Heart left ventricle (tissue), 16 donors: ENCODE measurements at regions not wholly inside any gene's neighbourhood (a gene's known extent, or its start where the extent isn't known, plus 50 kb on each side); places are given as distances from the start of the nearest gene placed in this dataset.

Experiments used
- ATAC-seq, 4 donors: fragments of 200-7000 bp; cut with Tn5 transposase; one replicate each; pipeline ENCODE4 v1.9.1; 2020 to 2022; ENCODE audit warnings: moderate library complexity in 4 of 4, mild to moderate bottlenecking in 3 of 4, moderate number of reproducible peaks in 1 of 4
- DNase-seq, 5 donors: peaks; one replicate each; pipeline ENCODE4 v3.0.0-alpha.2; 2020
- H3K27ac ChIP-seq, 12 donors: fragments of 200-600 bp; sonication (generic) in 4 of 12; one replicate each; pipeline versions ENCODE4 v1.5.0 to v1.8.0; 2016 to 2022; ENCODE audit warnings: mild to moderate bottlenecking in 2 of 12
- H3K27me3 ChIP-seq, 9 donors: fragments of 200-600 bp; sonication (generic) in 2 of 9; one replicate each; pipeline versions ENCODE4 v1.5.1 to v1.8.0; 2016 to 2022; ENCODE audit warnings: mild to moderate bottlenecking in 3 of 9
- H3K36me3 ChIP-seq, 9 donors: fragments of 200-600 bp; sonication (generic) in 2 of 9; one replicate each; pipeline versions ENCODE4 v1.5.0 to v1.8.0; 2018 to 2022; ENCODE audit warnings: mild to moderate bottlenecking in 2 of 9
- H3K4me1 ChIP-seq, 12 donors: fragments of 200-600 bp; sonication (generic) in 4 of 12; one replicate each; pipeline versions ENCODE4 v1.5.0 to v1.8.0; 2016 to 2022; ENCODE audit warnings: mild to moderate bottlenecking in 3 of 12
- H3K4me3 ChIP-seq, 12 donors: fragments of 200-600 bp; sonication (generic) in 4 of 12; one replicate each; pipeline versions ENCODE4 v1.5.0 to v1.8.0; 2017 to 2022; ENCODE audit warnings: mild to moderate bottlenecking in 9 of 12, moderate library complexity in 4 of 12
- H3K9me3 ChIP-seq, 12 donors: fragments of 200-600 bp; sonication (generic) in 4 of 12; one replicate each; pipeline versions ENCODE4 v1.5.0 to v1.8.0; 2016 to 2022; ENCODE audit warnings: mild to moderate bottlenecking in 1 of 12
- POLR2A ChIP-seq, 2 donors: fragments of 450-650 bp; IDR thresholded peaks; one replicate each; pipeline ENCODE4 v1.6.1; 2017; ENCODE audit warnings: antibody characterized with exemption in 2 of 2, mild to moderate bottlenecking in 2 of 2, moderate library complexity in 2 of 2
- WGBS, 4 donors: extraction: QIAGEN DNeasy Blood & Tissue Kit in 2 of 4; methylation state at CpG; one replicate each; pipeline versions ENCODE4 v1.1.5 to v1.1.7; 2013 to 2018; 5-methylcytosine and 5-hydroxymethylcytosine counted together
- intact Hi-C, 10 donors: fragments of 100-400 bp; cut with DNase I; formaldehyde crosslinking; loops; one replicate each; pipeline versions ENCODE4 v1.11.1 to v1.14.2; 2022
- TF ChIP-seq, protein P1 (sequence below), 12 donors: fragments of 200-600 bp; sonication (generic) in 4 of 12; IDR thresholded peaks; one replicate each; pipeline versions ENCODE4 v1.5.0 to v1.8.0; 2018 to 2022; ENCODE audit warnings: antibody characterized with exemption in 12 of 12, mild to moderate bottlenecking in 5 of 12
- donor health status: ischemic (EF 13 %, LVEDD 7.1; RV severe dilation, severe dysfunction).
- donor health status: healthy with polysubstance abuse.
- donor health status: DM: no; HTN: yes; CAD: no.
- donor health status: DM: no; HTN: no; CAD: no.
- donor health status: ischemic (EF 25% LVEDD 6.9; RV normal size, moderate dysfunction).
- donor health status: ischemic (EF 25% LVEDD 5.7; RV mildly dilated, moderate dysfunction).
- donor health status: healthy.
- donor health status: DM: yes; HTN: yes; CAD: no.
- donor health status: ischemic (EF 35%, LVEDD 5.7; RV mildly dilated, moderate dysfunction).
- donor health status: nonischemic (EF 11% LVEDD 7.7; RV severe dilation, severe dysfunction).
- donor health status: DM: yes; HTN: yes; CAD: no.
- donor health status: PGD.
- donor health status: ischemic (EF 29% LVEDD 5.4; RV normal size, mild dysfunction).
- donor health status: nonischemic (EF 23%, LVEDD 6.1; RV moderate dilation, normal function).

DNA sequence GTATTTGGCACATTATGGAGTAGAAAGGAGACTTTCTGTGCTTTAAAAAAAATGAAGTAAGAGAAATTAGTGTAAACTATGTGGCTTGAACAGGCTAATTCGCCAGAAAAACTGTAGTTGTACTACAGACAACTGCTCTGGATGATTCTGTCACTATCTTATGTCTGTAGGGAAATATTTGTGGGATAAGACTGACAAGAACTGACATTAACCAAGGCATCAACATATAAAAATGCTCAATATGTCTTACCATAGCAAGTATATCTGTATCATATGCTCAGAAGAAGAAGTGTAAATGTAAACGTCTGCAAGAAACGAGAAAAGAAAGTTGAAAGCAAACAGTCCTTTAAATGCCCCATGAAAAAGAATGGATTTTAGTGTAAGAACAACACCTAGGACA is 1545.0 kb downstream of the CDH8 start:
- no peak for DNase-seq
- no peak overlapping the region for H3K27ac ChIP-seq
- WGBS, 4 donors: 59 to 64% (median 61%) methylated on average over 3 of the region's 3 CpGs
- no peak for TF ChIP-seq POLR2A (IDR thresholded peaks at IDR 0.05)
- TF ChIP-seq, protein P1, sequence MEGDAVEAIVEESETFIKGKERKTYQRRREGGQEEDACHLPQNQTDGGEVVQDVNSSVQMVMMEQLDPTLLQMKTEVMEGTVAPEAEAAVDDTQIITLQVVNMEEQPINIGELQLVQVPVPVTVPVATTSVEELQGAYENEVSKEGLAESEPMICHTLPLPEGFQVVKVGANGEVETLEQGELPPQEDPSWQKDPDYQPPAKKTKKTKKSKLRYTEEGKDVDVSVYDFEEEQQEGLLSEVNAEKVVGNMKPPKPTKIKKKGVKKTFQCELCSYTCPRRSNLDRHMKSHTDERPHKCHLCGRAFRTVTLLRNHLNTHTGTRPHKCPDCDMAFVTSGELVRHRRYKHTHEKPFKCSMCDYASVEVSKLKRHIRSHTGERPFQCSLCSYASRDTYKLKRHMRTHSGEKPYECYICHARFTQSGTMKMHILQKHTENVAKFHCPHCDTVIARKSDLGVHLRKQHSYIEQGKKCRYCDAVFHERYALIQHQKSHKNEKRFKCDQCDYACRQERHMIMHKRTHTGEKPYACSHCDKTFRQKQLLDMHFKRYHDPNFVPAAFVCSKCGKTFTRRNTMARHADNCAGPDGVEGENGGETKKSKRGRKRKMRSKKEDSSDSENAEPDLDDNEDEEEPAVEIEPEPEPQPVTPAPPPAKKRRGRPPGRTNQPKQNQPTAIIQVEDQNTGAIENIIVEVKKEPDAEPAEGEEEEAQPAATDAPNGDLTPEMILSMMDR (IDR thresholded peaks at IDR 0.05): no peak
- no peaks in the 10 kb centered on the region for H3K4me1 ChIP-seq
- intact Hi-C loops: no loop called here
- H3K4me3 ChIP-seq: no peak overlapping the region
- H3K36me3 ChIP-seq: no peaks in the 10 kb centered on the region
- no peak for ATAC-seq
- no peaks in the 10 kb centered on the region for H3K27me3 ChIP-seq
- no peaks in the 10 kb centered on the region for H3K9me3 ChIP-seq

DNA sequence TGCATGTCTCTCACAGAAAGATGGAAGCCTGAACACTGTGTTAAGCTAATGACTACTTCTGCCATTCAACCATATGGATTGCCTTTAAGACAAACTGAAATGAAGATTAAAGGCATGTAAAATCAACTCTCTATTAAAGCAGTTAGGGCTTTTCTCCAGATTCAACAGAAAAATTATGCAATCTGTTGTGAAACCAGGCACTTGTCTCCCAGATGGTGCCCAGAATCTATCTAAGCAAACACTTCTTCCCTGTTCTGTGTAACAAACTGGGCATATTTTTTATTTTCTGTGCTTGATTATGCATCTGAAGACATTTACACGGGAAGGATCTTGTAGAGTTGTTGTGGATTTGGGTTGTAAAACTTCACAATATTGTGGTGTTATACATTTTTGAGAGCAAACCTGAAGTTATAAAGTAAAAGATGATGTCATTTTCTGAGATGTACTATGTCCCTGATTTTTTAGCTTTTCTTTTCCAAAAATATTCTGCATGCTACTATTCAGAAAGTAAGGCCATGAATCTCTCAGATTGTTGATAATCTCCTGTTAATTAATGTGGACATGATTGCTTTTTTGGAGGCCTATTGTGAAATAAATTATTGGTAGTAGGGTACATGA is 1550.3 kb downstream of the CDH8 start:
- ATAC-seq (no peak), DNase-seq (no peak)
- WGBS, 4 donors: 63 to 74% (median 71%) methylated on average over 1 of the region's 1 CpG
- intact Hi-C loops: no loop called here
- H3K9me3 ChIP-seq: peaks cover 0 to 2% (median 0%) of the 10 kb centered on the region in 12 donors
- H3K4me1 ChIP-seq: no peaks in the 10 kb centered on the region
- no peak overlapping the region for H3K27ac ChIP-seq
- no peaks in the 10 kb centered on the region for H3K27me3 ChIP-seq
- no peaks in the 10 kb centered on the region for H3K36me3 ChIP-seq
- no peak for TF ChIP-seq POLR2A (IDR thresholded peaks at IDR 0.05)
- TF ChIP-seq, protein P1 (IDR thresholded peaks at IDR 0.05): no peak
- H3K4me3 ChIP-seq: no peak overlapping the region

DNA sequence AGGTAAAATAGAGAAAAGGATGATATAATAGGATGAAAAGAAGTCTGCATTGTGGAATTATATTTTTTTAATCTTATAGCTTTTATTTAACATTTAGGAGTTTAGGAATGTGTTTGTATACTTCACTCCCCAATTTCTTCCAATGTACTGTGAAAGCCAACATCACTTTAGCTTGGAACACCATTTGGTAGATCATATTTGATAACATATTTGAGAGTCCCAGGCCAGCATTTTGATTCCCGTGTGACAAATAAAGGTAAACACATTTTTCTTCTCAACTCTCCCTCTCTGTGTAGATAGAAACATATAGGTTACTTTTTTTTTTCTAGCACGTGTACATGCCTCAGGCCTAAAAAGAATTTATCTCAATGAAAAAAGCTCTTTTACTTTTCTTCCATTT is 1551.3 kb downstream of the CDH8 start:
- H3K4me1 ChIP-seq: no peaks in the 10 kb centered on the region
- H3K4me3 ChIP-seq: no peak overlapping the region
- no peak for TF ChIP-seq POLR2A (IDR thresholded peaks at IDR 0.05)
- TF ChIP-seq, protein P1 (IDR thresholded peaks at IDR 0.05): no peak
- H3K36me3 ChIP-seq: no peaks in the 10 kb centered on the region
- 75 to 87% (median 83%) methylated on average over 2 of the region's 2 CpGs for whole genome bisulfite sequencing, 4 donors
- no peak overlapping the region for H3K27ac ChIP-seq
- H3K9me3 ChIP-seq: peaks cover 0 to 2% (median 0%) of the 10 kb centered on the region in 12 donors
- ATAC-seq (no peak), DNase-seq (no peak)
- H3K27me3 ChIP-seq: no peaks in the 10 kb centered on the region
- intact Hi-C loops: no loop called here

DNA sequence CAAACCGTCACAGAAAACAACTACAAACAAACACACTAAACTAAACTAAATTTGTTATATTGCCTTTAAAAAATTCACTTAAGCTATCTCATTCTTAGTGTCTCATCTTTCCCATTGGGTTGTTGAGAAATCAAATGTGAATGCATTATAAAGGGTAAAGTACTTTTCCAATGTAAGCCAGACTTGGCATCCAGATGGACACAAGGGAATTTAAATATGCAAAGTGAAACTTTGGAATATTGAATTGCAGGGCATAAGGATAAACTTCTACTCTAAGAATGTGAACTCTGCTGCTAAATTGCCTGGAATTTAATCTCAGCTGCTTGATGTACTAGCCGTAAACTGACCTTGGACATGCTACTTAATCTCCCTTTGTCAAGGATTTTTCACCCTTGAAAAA is 1554.6 kb downstream of the CDH8 start:
- Histone ChIP-seq H3K27me3 (no peaks in the 10 kb centered on the region), H3K4me3 (no peak overlapping the region), H3K36me3 (no peaks in the 10 kb centered on the region), H3K9me3 (peaks cover 0 to 2% (median 0%) of the 10 kb centered on the region in 12 donors), H3K27ac (no peak overlapping the region), H3K4me1 (no peaks in the 10 kb centered on the region)
- WGBS, 4 donors: 47 to 56% (median 53%) methylated on average over 2 of the region's 2 CpGs
- ATAC-seq: no peak
- intact Hi-C loops: no loop called here
- DNase-seq: no peak
- no peak for TF ChIP-seq POLR2A (IDR thresholded peaks at IDR 0.05)
- TF ChIP-seq, protein P1 (IDR thresholded peaks at IDR 0.05): no peak
